OCI-LY7 (cell line): ENCODE measurements at regions not wholly inside any gene's neighbourhood (a gene's known extent, or its start where the extent isn't known, plus 50 kb on each side); places are given as distances from the start of the nearest gene placed in this dataset.

Experiments
- BruUV-seq: library from RNA; stranded (reverse); fragments of 400-500 nt; replicated peaks from 2 replicates; lab custom pipeline; 2021; lab: Mats Ljungman, UMichigan
- CTCF ChIA-PET: fragments of 300-600 bp; sonication (Branson Sonifier 250); formaldehyde crosslinking; loops from one replicate; lab custom pipeline; 2022; ENCODE audit warnings: antibody characterized with exemption; ENCODE audit not compliant: unreplicated experiment; lab: Charles Lee
- POLR2A ChIA-PET: fragments of 300-600 bp; sonication (Branson Sonifier 250); formaldehyde crosslinking; loops from one replicate; lab custom pipeline; 2022; ENCODE audit warnings: antibody characterized with exemption; lab: Charles Lee
- DNase-seq: peaks from one replicate; pipeline ENCODE4 v3.0.0-alpha.2; 2015; ENCODE audit warnings: low spot score
- H2AFZ ChIP-seq: fragments of 200-600 bp; sonication (generic), shearing (Covaris generic); 2 replicates; pipeline ENCODE4 v1.6.1; 2014; ENCODE audit warnings: mild to moderate bottlenecking, antibody characterized with exemption, low read length, moderate library complexity
- H3K27ac ChIP-seq: fragments of 200-600 bp; sonication (generic); 2 replicates; pipeline ENCODE4 v1.5.1; 2014; ENCODE audit warnings: mixed run types, low read depth, mild to moderate bottlenecking, moderate library complexity, low read length, inconsistent platforms; ENCODE audit not compliant: poor library complexity, severe bottlenecking
- H3K36me3 ChIP-seq: fragments of 200-600 bp; sonication (generic); 2 replicates; pipeline ENCODE4 v1.6.1; 2014; ENCODE audit warnings: mild to moderate bottlenecking, antibody characterized with exemption, low read length, moderate library complexity, mixed read lengths; ENCODE audit not compliant: insufficient read depth
- H3K4me1 ChIP-seq: fragments of 200-600 bp; sonication (generic); 2 replicates; pipeline ENCODE4 v1.5.1; 2014; ENCODE audit warnings: mild to moderate bottlenecking, low read length; ENCODE audit not compliant: insufficient read depth, poor library complexity, severe bottlenecking
- H3K4me2 ChIP-seq: fragments of 200-600 bp; sonication (generic); 2 replicates; pipeline ENCODE4 v1.6.1; 2014; ENCODE audit warnings: mild to moderate bottlenecking, low read length
- H3K4me3 ChIP-seq: fragments of 200-600 bp; sonication (generic); 2 replicates; pipeline ENCODE4 v1.5.1; 2014; ENCODE audit warnings: mild to moderate bottlenecking, low read depth, low read length; ENCODE audit not compliant: poor library complexity, severe bottlenecking
- H3K79me2 ChIP-seq: fragments of 200-600 bp; sonication (generic); 2 replicates; pipeline ENCODE4 v1.6.1; 2016; ENCODE audit warnings: low read depth, mild to moderate bottlenecking, low read length, moderate library complexity, mixed read lengths; ENCODE audit not compliant: insufficient read depth
- H3K9me2 ChIP-seq: fragments of 200-600 bp; sonication (generic); 2 replicates; pipeline ENCODE4 v1.6.1; 2016; ENCODE audit warnings: mild to moderate bottlenecking, low read length, mixed read lengths; ENCODE audit not compliant: insufficient read depth
- H3K9me3 ChIP-seq: fragments of 200-600 bp; sonication (generic); 2 replicates; pipeline ENCODE4 v1.6.1; 2014; ENCODE audit warnings: mild to moderate bottlenecking, mixed run types, low read length, mixed read lengths
- H4K20me1 ChIP-seq: fragments of 200-600 bp; sonication (generic); 2 replicates; pipeline ENCODE4 v1.6.1; 2014; ENCODE audit warnings: mild to moderate bottlenecking, antibody characterized with exemption, low read length, moderate library complexity, mixed read lengths; ENCODE audit not compliant: insufficient read depth
- CTCF ChIP-seq: fragments of 200-600 bp; sonication (generic); conservative IDR thresholded peaks from 2 replicates; pipeline ENCODE4 v1.5.1; 2014; ENCODE audit warnings: mild to moderate bottlenecking, antibody characterized with exemption, low read length, moderate library complexity, mixed read lengths
- EZH2phosphoT487 ChIP-seq: fragments of 200-600 bp; sonication (generic); IDR thresholded peaks from 2 replicates; pipeline ENCODE4 v1.6.1; 2018; ENCODE audit warnings: low read depth, borderline replicate concordance, mild to moderate bottlenecking, mixed run types, antibody characterized with exemption, low read length, moderate library complexity, mixed read lengths
- intact Hi-C: fragments of 100-400 bp; cut with micrococcal nuclease; formaldehyde crosslinking; loops from one replicate; pipeline ENCODE4 v1.10.0; 2022; ENCODE audit not compliant: unreplicated experiment

DNA sequence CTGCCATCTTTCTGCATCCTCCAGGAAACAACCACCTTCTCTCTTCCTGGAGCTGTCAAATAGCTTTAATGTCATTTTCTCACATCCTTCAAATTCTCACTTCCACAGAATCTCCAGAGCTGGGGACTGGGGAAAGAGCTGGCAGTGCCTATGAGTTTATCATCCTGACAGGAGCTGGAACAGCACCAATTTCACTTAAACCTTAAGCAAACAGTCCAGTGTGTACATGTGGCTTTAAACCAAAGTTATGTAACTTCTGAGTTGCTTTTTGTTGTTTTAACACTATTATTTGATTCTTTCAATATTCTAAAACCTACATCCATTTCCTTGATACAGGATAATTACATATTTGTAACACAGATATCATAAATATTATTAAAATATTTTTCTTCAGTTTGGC, 331.5 kb upstream of the ARGLU1 start:
- Histone ChIP-seq H3K9me2 (no peaks in the 10 kb centered on the region), H3K27ac (no peak overlapping the region), H3K36me3 (no peaks in the 10 kb centered on the region), H3K4me3 (no peak overlapping the region), H2AFZ (no peak overlapping the region), H3K9me3 (no peaks in the 10 kb centered on the region), H3K79me2 (no peaks in the 10 kb centered on the region), H3K4me1 (no peaks in the 10 kb centered on the region), H4K20me1 (no peaks in the 10 kb centered on the region), H3K4me2 (no peak overlapping the region)
- ChIA-PET CTCF (no interaction called here), POLR2A (interaction anchor here (1.3 kb wide), 1 partner anchor 27 kb away, joined by 6 read pairs; no protein-coding TSS in a partner anchor)
- BruUV-seq: no TSS peak
- intact Hi-C loops: no loop called here
- TF ChIP-seq EZH2phosphoT487: no peak
- no peak for TF ChIP-seq CTCF
- DNase-seq: no peak

DNA sequence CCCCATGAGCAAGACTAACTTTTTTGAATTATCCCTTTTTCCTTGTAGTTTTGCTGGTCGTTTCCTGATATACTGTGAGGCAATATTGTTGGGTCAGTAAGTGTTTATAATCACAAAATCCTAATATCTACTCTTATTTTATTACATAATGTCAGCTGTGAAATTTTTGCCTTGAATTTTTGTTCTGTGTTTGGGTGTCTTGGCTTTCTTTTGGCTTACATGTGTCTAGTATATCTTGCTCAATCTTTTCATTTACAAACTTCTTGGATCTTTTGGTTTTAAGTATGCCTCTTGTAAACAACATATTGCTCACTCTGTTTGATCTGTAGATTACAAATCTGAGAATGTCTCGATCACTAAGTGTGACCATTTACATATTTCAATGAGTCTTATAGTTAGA, 330.3 kb upstream of the ARGLU1 start:
- Histone ChIP-seq H3K27ac (no peak overlapping the region), H3K4me3 (no peak overlapping the region), H3K9me2 (no peaks in the 10 kb centered on the region), H3K79me2 (no peaks in the 10 kb centered on the region), H2AFZ (no peak overlapping the region), H3K4me1 (no peaks in the 10 kb centered on the region), H4K20me1 (no peaks in the 10 kb centered on the region), H3K4me2 (no peak overlapping the region), H3K9me3 (no peaks in the 10 kb centered on the region), H3K36me3 (no peaks in the 10 kb centered on the region)
- no peak for DNase-seq
- ChIA-PET CTCF (no interaction called here), POLR2A (interaction anchor here (0.6 kb wide), 1 partner anchor 397 kb away, joined by 3 read pairs; no protein-coding TSS in a partner anchor)
- TF ChIP-seq CTCF (no peak), EZH2phosphoT487 (no peak)
- intact Hi-C loops: no loop called here
- BruUV-seq: no TSS peak

- ChIA-PET CTCF (no interaction called here), POLR2A (interaction anchor here (0.6 to 1.0 kb wide), 2 partner anchors 14 to 44 kb away, joined by 4 to 7 read pairs; no protein-coding TSS in a partner anchor)
- Histone ChIP-seq H3K36me3 (no peaks in the 10 kb centered on the region), H3K27ac (no peak overlapping the region), H2AFZ (no peak overlapping the region), H3K4me3 (no peak overlapping the region), H3K4me1 (no peaks in the 10 kb centered on the region), H3K9me2 (no peaks in the 10 kb centered on the region), H3K9me3 (no peaks in the 10 kb centered on the region), H4K20me1 (no peaks in the 10 kb centered on the region), H3K79me2 (no peaks in the 10 kb centered on the region), H3K4me2 (no peak overlapping the region)
- DNase-seq: no peak
- intact Hi-C loops: no loop called here
- TF ChIP-seq EZH2phosphoT487 (no peak), CTCF (no peak)
- no TSS peak for BruUV-seq
These were observed 320.2 kb upstream of the ARGLU1 start for GRCh38 chr13:106888148-106888547.
